ENCODE measurements at regions not wholly inside any gene's neighbourhood (a gene's known extent, or its start where the extent isn't known, plus 50 kb on each side); places are given as distances from the start of the nearest gene placed in this dataset.

GRCh38 chr4:160299608-160300007, 1196.7 kb downstream of the RAPGEF2 start:
- Mint-ChIP-seq H3K27me3 (ENCODE audit: insufficient read depth) (no peaks in the 10 kb centered on the region), H3K4me1 (ENCODE audit: low read depth) (no peaks in the 10 kb centered on the region), H3K9me3 (peaks cover 15% of the 10 kb centered on the region), H3K27ac (no peak overlapping the region), H3K4me3 (no peak overlapping the region), H3K36me3 (ENCODE audit: low read depth) (no peaks in the 10 kb centered on the region)
- DNase-seq: no peak
- no peak for TF ChIP-seq CTCF (IDR thresholded peaks at IDR 0.05)

GRCh38 chr4:160316036-160316435, 1213.2 kb downstream of the RAPGEF2 start:
- DNase-seq: no peak
- TF ChIP-seq CTCF (IDR thresholded peaks at IDR 0.05): no peak
- H3K36me3 Mint-ChIP-seq (ENCODE audit: low read depth): no peaks in the 10 kb centered on the region
- no peak overlapping the region for H3K27ac Mint-ChIP-seq
- peaks cover 20% of the 10 kb centered on the region for H3K9me3 Mint-ChIP-seq
- no peaks in the 10 kb centered on the region for H3K4me1 Mint-ChIP-seq (ENCODE audit: low read depth)
- no peaks in the 10 kb centered on the region for H3K27me3 Mint-ChIP-seq (ENCODE audit: insufficient read depth)
- no peak overlapping the region for H3K4me3 Mint-ChIP-seq

- Mint-ChIP-seq H3K36me3 (ENCODE audit: low read depth) (no peaks in the 10 kb centered on the region), H3K4me1 (ENCODE audit: low read depth) (no peaks in the 10 kb centered on the region), H3K27ac (no peak overlapping the region), H3K27me3 (ENCODE audit: insufficient read depth) (no peaks in the 10 kb centered on the region), H3K9me3 (peaks cover 9% of the 10 kb centered on the region), H3K4me3 (no peak overlapping the region)
- no peak for TF ChIP-seq CTCF (IDR thresholded peaks at IDR 0.05)
- no peak for DNase-seq
These were observed 1215.8 kb downstream of the RAPGEF2 start for GRCh38 chr4:160318567-160319220.

- DNase-seq: no peak
- Mint-ChIP-seq H3K36me3 (ENCODE audit: low read depth) (no peaks in the 10 kb centered on the region), H3K4me3 (no peak overlapping the region), H3K4me1 (ENCODE audit: low read depth) (no peaks in the 10 kb centered on the region), H3K9me3 (peaks cover 7% of the 10 kb centered on the region), H3K27ac (no peak overlapping the region), H3K27me3 (ENCODE audit: insufficient read depth) (no peaks in the 10 kb centered on the region)
- TF ChIP-seq CTCF (IDR thresholded peaks at IDR 0.05): no peak
These were observed 1216.5 kb downstream of the RAPGEF2 start for GRCh38 chr4:160319221-160319867.

GRCh38 chr4:160319868-160320260, 1217.0 kb downstream of the RAPGEF2 start:
- Mint-ChIP-seq H3K4me1 (ENCODE audit: low read depth) (no peaks in the 10 kb centered on the region), H3K27me3 (ENCODE audit: insufficient read depth) (no peaks in the 10 kb centered on the region), H3K9me3 (peaks cover 5% of the 10 kb centered on the region), H3K36me3 (ENCODE audit: low read depth) (no peaks in the 10 kb centered on the region), H3K27ac (no peak overlapping the region), H3K4me3 (no peak overlapping the region)
- DNase-seq: no peak
- TF ChIP-seq CTCF (IDR thresholded peaks at IDR 0.05): no peak
